Keratinocyte (primary cell): ENCODE measurements at regions not wholly inside any gene's neighbourhood (a gene's known extent, or its start where the extent isn't known, plus 50 kb on each side); places are given as distances from the start of the nearest gene placed in this dataset.

Experiments used
- DNase-seq: peaks from one replicate; pipeline ENCODE4 v3.0.0-alpha.2; 2011; ENCODE audit warnings: low read depth, missing footprints, low spot score
- FAIRE-seq: peaks from 2 replicates; lab custom pipeline; 2011; peaks lifted over from hg19 to GRCh38; lab: Jason Lieb, UNC
- H2AFZ ChIP-seq: 2 replicates; pipeline ENCODE4 v1.6.0; 2012; ENCODE audit warnings: low read length, control low read depth, inconsistent platforms; ENCODE audit not compliant: control insufficient read depth
- H3K27ac ChIP-seq: 2 replicates; pipeline ENCODE4 v1.5.1; 2011; ENCODE audit warnings: low read length; ENCODE audit not compliant: control insufficient read depth, insufficient read depth
- H3K27me3 ChIP-seq: 3 replicates; pipeline ENCODE4 v1.6.0; 2011; ENCODE audit warnings: low read length; ENCODE audit not compliant: control insufficient read depth, insufficient read depth; ENCODE audit errors: extremely low read depth
- H3K36me3 ChIP-seq, 2 experiments: 2 replicates in 1 of 2; 3 replicates in 1 of 2; pipeline ENCODE4 v1.5.1; 2011; ENCODE audit warnings: low read length in 2 of 2, mild to moderate bottlenecking in 1 of 2; ENCODE audit not compliant: control insufficient read depth in 2 of 2, insufficient read depth in 2 of 2; ENCODE audit errors: extremely low read depth in 1 of 2
- H3K4me1 ChIP-seq: 3 replicates; pipeline ENCODE4 v1.5.1; 2011; ENCODE audit warnings: low read length; ENCODE audit not compliant: control insufficient read depth, insufficient read depth; ENCODE audit errors: extremely low read depth
- H3K4me2 ChIP-seq: 3 replicates; pipeline ENCODE4 v1.6.0; 2011; ENCODE audit warnings: low read depth, low read length; ENCODE audit not compliant: control insufficient read depth, insufficient read depth; ENCODE audit errors: extremely low read depth
- H3K4me3 ChIP-seq, 3 experiments: fragments of 200-600 bp in 1 of 3; sonication (generic) in 1 of 3; 2 replicates in 2 of 3; 3 replicates in 1 of 3; pipeline ENCODE4 v1.5.1; 2011 to 2016; ENCODE audit warnings: low read length in 3 of 3, mild to moderate bottlenecking in 3 of 3, control low read depth in 2 of 3, inconsistent platforms in 1 of 3, low read depth in 1 of 3, mixed read lengths in 1 of 3, mixed run types in 1 of 3, moderate library complexity in 1 of 3; ENCODE audit not compliant: control insufficient read depth in 2 of 3, insufficient read depth in 2 of 3; ENCODE audit errors: extremely low read depth in 1 of 3
- H3K79me2 ChIP-seq: 2 replicates; pipeline ENCODE4 v1.6.0; 2012; ENCODE audit warnings: low read length; ENCODE audit not compliant: control insufficient read depth, insufficient read depth
- H3K9ac ChIP-seq: 3 replicates; pipeline ENCODE4 v1.6.0; 2011; ENCODE audit warnings: low read length; ENCODE audit not compliant: control insufficient read depth, insufficient read depth; ENCODE audit errors: extremely low read depth
- H3K9me1 ChIP-seq: 3 replicates; pipeline ENCODE4 v1.6.0; 2011; ENCODE audit warnings: low read length; ENCODE audit not compliant: control insufficient read depth, insufficient read depth; ENCODE audit errors: extremely low read depth
- H3K9me3 ChIP-seq: 2 replicates; pipeline ENCODE4 v1.5.1; 2012; ENCODE audit warnings: low read depth, low read length; ENCODE audit not compliant: control insufficient read depth
- H4K20me1 ChIP-seq: 3 replicates; pipeline ENCODE4 v1.6.0; 2011; ENCODE audit warnings: low read length; ENCODE audit not compliant: control insufficient read depth, insufficient read depth; ENCODE audit errors: extremely low read depth
- EZH2 ChIP-seq: IDR thresholded peaks from one replicate; pipeline ENCODE4 v1.6.1; 2012; ENCODE audit warnings: inconsistent platforms, mild to moderate bottlenecking, low read length, moderate library complexity
- dilution Hi-C: fragments of 300-500 bp; cut with MboI; formaldehyde crosslinking; loops from one replicate; pipeline ENCODE4 v1.7.0; 2020; ENCODE audit warnings: low sequenced_read_pairs; ENCODE audit not compliant: extremely low pct_ligation_motif_present
- TF ChIP-seq, protein P1 (sequence below), 3 experiments: IDR thresholded peaks in 1 of 3; conservative IDR thresholded peaks in 1 of 3; optimal IDR thresholded peaks in 1 of 3; 2 replicates in 2 of 3; 3 replicates in 1 of 3; pipeline versions ENCODE3 to v1.5.1; 2011; ENCODE audit warnings: low read length in 3 of 3, mild to moderate bottlenecking in 3 of 3, moderate library complexity in 2 of 3, control low read depth in 1 of 3, inconsistent platforms in 1 of 3; ENCODE audit not compliant: insufficient read depth in 2 of 3; ENCODE audit errors: extremely low read depth in 1 of 3

DNA sequence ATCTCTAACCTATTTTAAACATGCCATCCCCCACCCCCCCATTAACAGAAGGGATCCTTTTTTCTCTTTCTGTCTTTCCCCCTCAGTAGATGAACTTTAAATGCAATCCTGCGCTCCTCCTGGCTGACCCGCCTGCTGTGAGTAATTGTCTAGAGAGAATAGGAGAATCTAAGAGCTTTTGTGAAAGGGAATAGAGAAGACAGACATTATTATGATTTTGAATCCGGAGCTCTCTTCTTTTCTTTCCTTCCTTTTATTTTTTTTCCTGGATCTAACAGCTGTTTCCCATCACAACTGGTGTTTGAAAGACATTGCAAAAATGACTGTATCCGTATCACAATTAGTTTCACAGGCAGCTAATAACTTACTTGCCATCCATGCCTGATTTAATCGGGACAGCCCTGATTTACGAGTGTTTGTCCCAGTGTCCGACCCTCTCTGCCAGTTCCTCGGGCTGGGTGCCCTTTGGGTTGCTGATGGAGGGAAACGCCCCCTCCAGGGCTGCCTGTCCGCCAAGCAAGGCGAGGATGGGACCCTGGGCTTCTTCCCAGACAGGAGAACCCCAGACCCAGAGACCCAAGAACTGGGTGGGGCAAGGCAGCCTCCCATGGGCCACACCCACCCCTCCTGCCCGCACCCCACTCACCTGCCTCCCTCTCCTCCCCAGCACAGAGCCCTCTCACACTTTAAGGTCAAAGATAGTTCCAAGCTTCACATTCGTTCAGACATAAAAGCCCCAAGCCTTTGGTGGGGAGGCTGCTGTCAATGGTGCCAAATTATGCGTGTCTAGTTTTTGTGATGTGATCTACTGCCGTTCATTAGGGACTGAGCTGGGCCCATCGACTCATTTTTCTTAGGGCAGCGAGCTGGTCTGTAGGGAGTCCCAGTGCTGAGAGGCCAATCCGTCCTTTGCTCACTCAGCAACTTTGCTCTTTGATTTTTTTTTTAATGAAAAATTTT, 231.7 kb downstream of the ZNF516 start:
- Histone ChIP-seq H3K27ac (no peak overlapping the region), H3K9ac (no peak overlapping the region), H3K9me3 (no peaks in the 10 kb centered on the region), H4K20me1 (no peaks in the 10 kb centered on the region), H3K4me1 (peaks cover 12% of the 10 kb centered on the region), H3K27me3 (no peaks in the 10 kb centered on the region), H3K36me3 (no peaks in the 10 kb centered on the region), H3K4me2 (no peak overlapping the region), H3K9me1 (no peaks in the 10 kb centered on the region), H3K79me2 (no peaks in the 10 kb centered on the region), H3K4me3 (no peak overlapping the region), H2AFZ (no peak overlapping the region)
- FAIRE-seq: no peak
- DNase-seq: no peak
- no peak for TF ChIP-seq EZH2
- TF ChIP-seq, protein P1, sequence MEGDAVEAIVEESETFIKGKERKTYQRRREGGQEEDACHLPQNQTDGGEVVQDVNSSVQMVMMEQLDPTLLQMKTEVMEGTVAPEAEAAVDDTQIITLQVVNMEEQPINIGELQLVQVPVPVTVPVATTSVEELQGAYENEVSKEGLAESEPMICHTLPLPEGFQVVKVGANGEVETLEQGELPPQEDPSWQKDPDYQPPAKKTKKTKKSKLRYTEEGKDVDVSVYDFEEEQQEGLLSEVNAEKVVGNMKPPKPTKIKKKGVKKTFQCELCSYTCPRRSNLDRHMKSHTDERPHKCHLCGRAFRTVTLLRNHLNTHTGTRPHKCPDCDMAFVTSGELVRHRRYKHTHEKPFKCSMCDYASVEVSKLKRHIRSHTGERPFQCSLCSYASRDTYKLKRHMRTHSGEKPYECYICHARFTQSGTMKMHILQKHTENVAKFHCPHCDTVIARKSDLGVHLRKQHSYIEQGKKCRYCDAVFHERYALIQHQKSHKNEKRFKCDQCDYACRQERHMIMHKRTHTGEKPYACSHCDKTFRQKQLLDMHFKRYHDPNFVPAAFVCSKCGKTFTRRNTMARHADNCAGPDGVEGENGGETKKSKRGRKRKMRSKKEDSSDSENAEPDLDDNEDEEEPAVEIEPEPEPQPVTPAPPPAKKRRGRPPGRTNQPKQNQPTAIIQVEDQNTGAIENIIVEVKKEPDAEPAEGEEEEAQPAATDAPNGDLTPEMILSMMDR (optimal IDR thresholded peaks at IDR 0.05 in 1 of 3, IDR thresholded peaks at IDR 0.05 in 1 of 3, conservative IDR thresholded peaks at IDR 0.05 in 1 of 3; ENCODE audit: extremely low read depth in 1 of 3, insufficient read depth in 2 of 3, low read length in 3 of 3): no peak
- dilution Hi-C loops: no loop called here

DNA sequence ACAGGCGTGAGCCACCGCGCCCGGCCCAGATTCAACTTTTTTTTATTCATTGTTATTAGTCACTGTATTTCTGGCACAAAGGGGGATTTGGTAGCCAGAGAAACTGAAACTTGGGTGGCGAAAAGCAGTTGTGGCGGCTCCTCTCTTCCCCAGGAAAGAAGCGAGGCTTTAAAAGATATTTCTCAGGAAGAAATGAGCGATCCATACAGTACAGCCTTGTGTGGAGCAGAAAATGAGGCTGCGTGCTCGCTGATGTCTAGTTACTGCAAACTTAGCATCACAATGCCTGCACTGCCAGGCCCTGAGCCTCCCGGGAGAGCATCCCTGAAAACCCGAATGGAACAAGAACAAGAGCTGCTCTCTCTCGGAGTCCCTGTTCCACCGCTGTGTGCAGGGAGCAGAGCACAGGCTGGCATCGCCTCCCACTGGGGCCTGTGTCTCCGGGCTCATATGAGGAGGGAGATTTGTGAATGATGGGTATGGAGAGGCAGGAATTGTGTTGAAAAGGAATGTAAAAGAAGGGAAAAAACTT, 234.0 kb downstream of the ZNF516 start:
- Histone ChIP-seq H3K9me3 (no peaks in the 10 kb centered on the region), H3K27ac (no peak overlapping the region), H3K9ac (no peak overlapping the region), H3K27me3 (no peaks in the 10 kb centered on the region), H4K20me1 (no peaks in the 10 kb centered on the region), H3K4me1 (peaks cover 12% of the 10 kb centered on the region), H2AFZ (no peak overlapping the region), H3K36me3 (no peaks in the 10 kb centered on the region), H3K4me3 (no peak overlapping the region), H3K4me2 (no peak overlapping the region), H3K79me2 (no peaks in the 10 kb centered on the region), H3K9me1 (no peaks in the 10 kb centered on the region)
- no peak for FAIRE-seq
- DNase-seq: no peak
- dilution Hi-C loops: no loop called here
- TF ChIP-seq, protein P1 (optimal IDR thresholded peaks at IDR 0.05 in 1 of 3, IDR thresholded peaks at IDR 0.05 in 1 of 3, conservative IDR thresholded peaks at IDR 0.05 in 1 of 3; ENCODE audit: extremely low read depth in 1 of 3, insufficient read depth in 2 of 3, low read length in 3 of 3): no peak
- TF ChIP-seq EZH2: no peak
